UCSD-AML1 (cell line): ENCODE measurements at regions not wholly inside any gene's neighbourhood (a gene's known extent, or its start where the extent isn't known, plus 50 kb on each side); places are given as distances from the start of the nearest gene placed in this dataset.

Source experiments
- DNase-seq: peaks from one replicate; lab custom pipeline; 2025; ENCODE audit not compliant: unreplicated experiment; lab: John Stamatoyannopoulos, UW

- no peak for DNase-seq
Measured at GRCh38 chr1:17877316-17877715, 122.2 kb downstream of the ACTL8 start.

GRCh38 chr1:17877896-17878295, 122.8 kb downstream of the ACTL8 start:
- DNase-seq = no peak

GRCh38 chr1:17878837-17879236, 123.7 kb downstream of the ACTL8 start:
- DNase-seq = no peak

GRCh38 chr1:17880449-17880848, 125.3 kb downstream of the ACTL8 start:
- DNase-seq = no peak

- DNase-seq = no peak
Measured at GRCh38 chr1:17881761-17882160, 126.6 kb downstream of the ACTL8 start.

GRCh38 chr1:17883136-17883535, 128.0 kb downstream of the ACTL8 start:
- no peak for DNase-seq

- DNase-seq = no peak
Measured at GRCh38 chr1:17883662-17884395, 128.7 kb downstream of the ACTL8 start.

- no peak for DNase-seq
Measured at GRCh38 chr1:17885663-17886320, 130.7 kb downstream of the ACTL8 start.

- DNase-seq = no peak
Measured at GRCh38 chr1:17886386-17886785, 131.3 kb downstream of the ACTL8 start.

- no peak for DNase-seq
Measured at GRCh38 chr1:17886838-17887441, 131.8 kb downstream of the ACTL8 start.

- DNase-seq = no peak
Measured at GRCh38 chr1:17887661-17888371, 132.7 kb downstream of the ACTL8 start.

GRCh38 chr1:17890056-17890814, 135.1 kb downstream of the ACTL8 start:
- no peak for DNase-seq

- DNase-seq = no peak
Measured at GRCh38 chr1:17890815-17891191, 135.7 kb downstream of the ACTL8 start.

- DNase-seq = no peak
Measured at GRCh38 chr1:17891205-17892110, 136.3 kb downstream of the ACTL8 start.

GRCh38 chr1:17892225-17892624, 137.1 kb downstream of the ACTL8 start:
- DNase-seq = no peak

GRCh38 chr1:17892851-17893250, 137.7 kb downstream of the ACTL8 start:
- DNase-seq = no peak

GRCh38 chr1:17893891-17894631, 138.9 kb downstream of the ACTL8 start:
- DNase-seq = no peak

GRCh38 chr1:17895401-17895800, 140.3 kb downstream of the ACTL8 start:
- DNase-seq = no peak

GRCh38 chr1:17895986-17896385, 140.9 kb downstream of the ACTL8 start:
- DNase-seq = no peak
